ENCODE measurements at regions not wholly inside any gene's neighbourhood (a gene's known extent, or its start where the extent isn't known, plus 50 kb on each side); places are given as distances from the start of the nearest gene placed in this dataset.

DNA sequence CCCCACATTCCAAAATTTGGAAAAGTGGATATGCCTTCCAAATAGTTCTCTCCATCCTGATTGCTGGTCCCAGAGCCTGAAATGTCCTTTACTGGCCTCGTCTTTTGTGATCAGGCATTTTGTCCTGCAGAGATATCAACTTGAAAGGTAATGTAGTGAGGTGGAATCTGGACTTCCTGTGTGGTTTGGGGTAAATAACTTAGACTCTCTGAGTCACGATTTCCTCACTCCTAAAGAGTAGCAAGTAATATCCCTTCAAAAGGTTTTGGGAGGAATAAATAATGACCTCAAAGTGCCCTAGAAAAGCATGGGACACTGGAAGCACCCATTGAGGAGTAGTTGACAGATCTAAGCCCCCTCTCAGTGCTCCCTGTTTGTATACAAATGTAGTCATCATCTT, 426.6 kb downstream of the OMA1 start:
- no peaks in the 10 kb centered on the region for H3K4me1 ChIP-seq (replicated peaks in 1 of 2; ENCODE audit: control insufficient read depth in 2 of 2, insufficient read depth in 2 of 2, low read length in 2 of 2)
- H3K4me2 ChIP-seq (ENCODE audit: insufficient read depth, low read length): no peak overlapping the region
- no peak overlapping the region for H3K9ac ChIP-seq (ENCODE audit: insufficient read depth in 1 of 2, low read depth in 2 of 2, low read length in 2 of 2)
- no peak overlapping the region for H3K4me3 ChIP-seq
- H3K9me3 ChIP-seq (replicated peaks; ENCODE audit: control insufficient read depth, insufficient read depth, low read depth, low read length): no peaks in the 10 kb centered on the region
- 0% methylated on average over 2 of the region's 2 CpGs for WGBS (ENCODE audit: insufficient coverage, low coverage, missing lambda C conversion rate)
- intact Hi-C loops (cut with micrococcal nuclease): no loop called here
- no peak for ATAC-seq
- no peak for FAIRE-seq
- POLR2A ChIA-PET: no interaction called here
- H3K27me3 ChIP-seq (ENCODE audit: control insufficient read depth in 2 of 2, insufficient read depth in 2 of 2, low read length in 2 of 2): no peaks in the 10 kb centered on the region
- H3K27ac ChIP-seq (ENCODE audit: extremely low read depth, low read depth, low read length): no peak overlapping the region
- no peaks in the 10 kb centered on the region for H3K9me1 ChIP-seq (ENCODE audit: control insufficient read depth, insufficient read depth, low read length)
- CTCF ChIA-PET (ENCODE audit: low intra/inter-chr PET ratio): no interaction called here
- H2AFZ ChIP-seq (ENCODE audit: low read depth, low read length): no peak overlapping the region
- DNase-seq (ENCODE audit: extremely low read depth in 1 of 4, low spot score in 3 of 4): no peak
- no peaks in the 10 kb centered on the region for H3K79me2 ChIP-seq (ENCODE audit: control insufficient read depth, insufficient read depth, low read length)
- no TSS peak for BruUV-seq (replicated peaks)
- no peaks in the 10 kb centered on the region for H3K36me3 ChIP-seq (ENCODE audit: control insufficient read depth, insufficient read depth, low read length)
- in situ Hi-C loops (cut with MboI): no loop called here
- H4K20me1 ChIP-seq (replicated peaks; ENCODE audit: control insufficient read depth, insufficient read depth, low read length): no peaks in the 10 kb centered on the region
- TF ChIP-seq XRCC5 (IDR thresholded peaks at IDR 0.05; ENCODE audit: low read depth, low read length): no peak
- TF ChIP-seq ZNF408 (CRISPR knock-in tag; IDR thresholded peaks at IDR 0.05; ENCODE audit: low read depth): no peak
- no peak for TF ChIP-seq ZNF174 (CRISPR knock-in tag; IDR thresholded peaks at IDR 0.05)
- TF ChIP-seq ZFP30 (CRISPR knock-in tag; IDR thresholded peaks at IDR 0.05; ENCODE audit: borderline replicate concordance): no peak
- TF ChIP-seq ZNF395 (CRISPR knock-in tag; IDR thresholded peaks at IDR 0.05): no peak
- TF ChIP-seq MXI1 (IDR thresholded peaks at IDR 0.05; ENCODE audit: low read depth, low read length): no peak
- no peak for TF ChIP-seq MLX (CRISPR knock-in tag; conservative IDR thresholded peaks at IDR 0.05)
- TF ChIP-seq, protein P1, sequence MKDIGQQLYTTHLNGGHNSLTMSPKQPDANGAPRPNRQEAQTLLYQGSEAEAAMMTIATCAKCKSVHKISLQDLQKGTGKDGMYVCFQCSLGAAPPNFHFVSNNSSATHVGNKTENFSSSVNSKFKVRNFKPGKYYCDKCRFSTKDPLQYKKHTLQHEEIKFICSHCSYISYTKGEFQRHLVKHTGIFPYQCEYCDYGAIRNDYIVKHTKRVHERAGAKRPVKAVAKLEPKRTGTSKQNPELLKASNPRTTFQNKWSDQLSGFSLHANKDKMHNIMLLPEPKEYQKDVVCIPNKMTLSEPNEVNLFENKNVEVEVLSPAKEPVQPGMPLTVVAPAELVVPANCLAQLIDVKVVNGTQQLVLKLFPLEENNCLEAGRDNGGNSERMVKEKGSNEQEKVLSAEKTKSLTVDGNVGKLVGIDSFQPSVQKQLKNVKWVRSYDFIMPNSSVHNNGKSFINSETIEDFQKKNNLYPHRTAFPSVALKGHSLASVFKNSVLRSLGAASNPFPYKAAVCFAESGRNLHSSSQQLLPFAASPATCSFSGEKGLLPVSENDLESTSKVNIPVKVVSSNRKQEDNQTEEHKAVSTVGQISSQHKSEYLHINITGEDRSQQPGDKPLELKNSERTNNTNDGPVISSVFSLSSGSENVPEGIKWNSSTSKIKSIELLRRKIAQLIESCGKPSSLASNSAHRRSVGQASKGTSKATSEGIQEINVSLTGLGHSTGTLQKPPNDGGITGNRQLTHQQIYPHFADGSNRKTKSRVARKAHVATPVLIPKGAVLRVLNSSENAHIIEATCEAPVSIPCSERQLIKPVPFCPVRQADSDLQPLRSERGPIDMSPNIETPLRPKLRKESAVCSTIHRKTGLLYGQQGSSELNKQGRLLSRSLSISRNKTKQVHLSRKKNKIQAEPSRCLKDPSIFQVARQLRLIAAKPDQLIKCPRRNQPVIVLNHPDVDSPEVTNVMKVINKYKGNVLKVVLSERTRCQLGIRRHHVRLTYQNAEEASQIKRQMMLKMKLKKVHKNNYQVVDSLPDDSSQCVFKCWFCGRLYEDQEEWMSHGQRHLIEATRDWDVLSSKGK (CRISPR knock-in tag; IDR thresholded peaks at IDR 0.05): no peak
- TF ChIP-seq PHF8 (IDR thresholded peaks at IDR 0.05; ENCODE audit: borderline replicate concordance, low read length): no peak
- TF ChIP-seq CTCF (IDR thresholded peaks at IDR 0.05 in 2 of 3, conservative IDR thresholded peaks at IDR 0.05 in 1 of 3; ENCODE audit: insufficient read depth in 2 of 3, low read depth in 1 of 3, low read length in 3 of 3): no peak
- no peak for TF ChIP-seq ZNF24 (IDR thresholded peaks at IDR 0.05)
- TF ChIP-seq HNRNPL (IDR thresholded peaks at IDR 0.05; ENCODE audit: low read depth, low read length): no peak
- no peak for TF ChIP-seq TCF3 (CRISPR knock-in tag; IDR thresholded peaks at IDR 0.05)
- no peak for TF ChIP-seq ZNF778 (CRISPR knock-in tag; IDR thresholded peaks at IDR 0.05)
- TF ChIP-seq ZNF277 (CRISPR knock-in tag; IDR thresholded peaks at IDR 0.05; ENCODE audit: borderline replicate concordance): no peak

Data from K562 (cell line).